ENCODE measurements at regions not wholly inside any gene's neighbourhood (a gene's known extent, or its start where the extent isn't known, plus 50 kb on each side); places are given as distances from the start of the nearest gene placed in this dataset.
"Not testable (repeated sequence)": the region's sequence is repeated elsewhere in the genome, so short reads cannot be mapped to it uniquely, and the experiment has no call there.

DNA sequence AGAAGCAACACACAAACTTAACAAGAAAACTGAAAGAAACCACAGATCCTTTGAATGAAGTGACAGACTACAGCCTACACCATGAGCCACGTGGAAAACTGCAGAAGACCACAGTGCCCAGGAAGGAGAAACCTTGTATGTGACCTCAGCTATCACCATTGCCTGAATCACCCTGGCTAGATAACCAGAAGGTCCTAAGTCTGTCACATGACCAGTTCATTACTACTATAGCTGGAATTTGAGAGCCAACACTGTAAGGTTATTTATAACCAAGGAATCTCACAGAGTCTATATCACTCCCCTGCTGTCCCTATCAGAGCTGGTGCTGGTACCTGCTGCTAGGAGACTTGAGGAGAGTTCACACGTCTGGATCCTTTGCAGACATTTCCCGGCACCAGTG lies 90.3 kb upstream of the FBXL17 start:
- H3K4me1 Mint-ChIP-seq = no peaks in the 10 kb centered on the region
- H3K9me3 Mint-ChIP-seq = peaks cover 3% of the 10 kb centered on the region
- H3K27ac Mint-ChIP-seq = no peak overlapping the region
- no peak for ATAC-seq (ENCODE audit: low read depth)
- intact Hi-C loops (cut with micrococcal nuclease) = no loop called here
- no peaks in the 10 kb centered on the region for H3K36me3 Mint-ChIP-seq (ENCODE audit: low read depth)
- CTCF ChIA-PET = no interaction called here
- DNase-seq = no peak
- POLR2A ChIA-PET = no interaction called here
- TF ChIP-seq CTCF (IDR thresholded peaks at IDR 0.05) = no peak
- H3K27me3 Mint-ChIP-seq = peaks cover 2% of the 10 kb centered on the region
- H3K4me3 Mint-ChIP-seq = no peak overlapping the region

- Mint-ChIP-seq H3K36me3 (ENCODE audit: low read depth) (no peaks in the 10 kb centered on the region), H3K27ac (no peak overlapping the region), H3K9me3 (no peaks in the 10 kb centered on the region), H3K4me1 (no peaks in the 10 kb centered on the region), H3K27me3 (peaks cover 2% of the 10 kb centered on the region), H3K4me3 (no peak overlapping the region)
- no peak for TF ChIP-seq CTCF (IDR thresholded peaks at IDR 0.05)
- POLR2A ChIA-PET = no interaction called here
- DNase-seq (no peak), ATAC-seq (ENCODE audit: low read depth) (no peak)
- CTCF ChIA-PET = no interaction called here
- intact Hi-C loops (cut with micrococcal nuclease) = no loop called here
Measured at GRCh38 chr5:108467563-108467962, 85.7 kb upstream of the FBXL17 start.

DNA sequence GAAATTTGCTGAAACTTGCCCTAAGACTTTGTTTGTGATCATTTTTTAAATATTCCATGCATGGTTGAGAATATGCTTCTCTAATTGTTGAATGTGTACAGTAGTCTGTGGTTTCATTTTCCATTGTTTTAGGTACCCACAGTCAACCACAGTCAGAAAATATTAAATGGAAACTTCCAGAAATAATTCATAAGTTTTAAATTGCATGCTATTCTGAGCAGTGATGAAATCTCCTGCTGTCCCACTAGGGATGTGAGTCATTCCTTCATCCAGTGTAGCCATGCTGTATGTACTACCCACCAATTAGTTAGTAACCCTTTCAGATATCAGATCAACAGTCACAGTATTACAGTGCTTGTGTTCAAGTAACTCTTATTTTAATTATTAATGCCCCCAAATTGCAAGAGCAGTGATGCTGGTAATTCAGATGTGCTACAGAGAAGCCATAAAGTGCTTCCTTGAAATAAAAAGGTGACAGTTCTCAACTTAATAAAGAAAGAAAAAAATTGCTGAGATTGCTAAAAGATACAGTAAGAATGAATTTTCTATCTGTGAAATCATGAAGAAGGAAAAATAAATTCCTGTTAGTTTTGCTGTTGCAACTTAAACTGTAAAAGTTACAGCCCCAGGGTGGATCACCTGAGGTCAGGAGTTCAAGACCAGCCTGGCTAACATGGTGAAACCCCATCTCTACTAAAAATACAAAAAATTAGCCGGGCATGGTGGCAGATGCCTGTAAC lies 79.9 kb upstream of the FBXL17 start:
- Mint-ChIP-seq H3K4me1 (peaks cover 7% of the 10 kb centered on the region), H3K4me3 (no peak overlapping the region), H3K9me3 (no peaks in the 10 kb centered on the region), H3K36me3 (ENCODE audit: low read depth) (no peaks in the 10 kb centered on the region), H3K27ac (no peak overlapping the region), H3K27me3 (peaks cover 4% of the 10 kb centered on the region)
- DNase-seq (no peak), ATAC-seq (ENCODE audit: low read depth) (no peak)
- CTCF ChIA-PET = no interaction called here
- TF ChIP-seq CTCF (IDR thresholded peaks at IDR 0.05) = no peak
- intact Hi-C loops (cut with micrococcal nuclease) = no loop called here
- POLR2A ChIA-PET = no interaction called here

DNA sequence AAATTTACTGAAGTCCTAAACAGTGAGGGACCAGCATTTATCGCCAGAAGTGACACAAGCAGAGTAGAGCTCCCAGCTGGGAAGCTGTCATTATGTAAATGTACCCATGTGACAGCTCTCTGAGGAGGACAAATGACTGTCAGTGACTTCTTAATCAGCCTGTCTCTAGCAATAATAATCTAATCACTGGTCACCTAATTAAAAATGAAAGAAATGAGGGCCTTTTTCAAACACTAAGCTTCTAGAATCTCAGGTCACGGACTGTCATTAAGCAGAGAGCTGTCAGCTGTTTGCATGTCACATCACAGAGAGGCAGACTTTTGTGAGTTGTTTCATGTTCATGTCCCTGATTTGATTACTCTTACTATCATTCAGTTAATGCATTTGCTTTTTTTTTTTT lies 77.9 kb upstream of the FBXL17 start:
- Mint-ChIP-seq H3K9me3 (peaks cover 4% of the 10 kb centered on the region), H3K27me3 (peaks cover 4% of the 10 kb centered on the region), H3K4me3 (no peak overlapping the region), H3K36me3 (ENCODE audit: low read depth) (no peaks in the 10 kb centered on the region), H3K27ac (no peak overlapping the region), H3K4me1 (peaks cover 7% of the 10 kb centered on the region)
- CTCF ChIA-PET = no interaction called here
- no peak for TF ChIP-seq CTCF (IDR thresholded peaks at IDR 0.05)
- POLR2A ChIA-PET = no interaction called here
- intact Hi-C loops (cut with micrococcal nuclease) = no loop called here
- ATAC-seq (ENCODE audit: low read depth) (no peak), DNase-seq (no peak)

DNA sequence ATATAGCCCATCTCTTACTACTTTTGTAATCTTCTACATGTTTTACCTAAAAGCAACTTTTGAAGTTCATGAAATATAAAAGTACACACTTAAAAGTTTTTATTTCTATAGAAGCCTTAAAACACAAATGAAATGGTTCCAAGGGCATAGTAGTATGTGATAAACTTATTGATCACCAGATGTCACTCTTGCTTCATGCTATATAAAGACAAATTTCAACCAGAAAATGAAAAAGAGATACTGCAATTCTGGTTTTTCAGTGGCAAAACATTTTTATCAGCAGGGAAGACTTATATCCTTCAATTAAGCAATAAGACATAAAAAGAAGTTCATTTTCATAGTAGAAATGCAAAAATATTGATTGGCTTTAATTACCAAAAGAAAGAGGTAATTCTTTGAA lies 69.4 kb upstream of the FBXL17 start:
- H3K9me3 Mint-ChIP-seq = peaks cover 19% of the 10 kb centered on the region
- ChIA-PET CTCF (no interaction called here), POLR2A (no interaction called here)
- DNase-seq = no peak
- no peak for ATAC-seq (ENCODE audit: low read depth)
- no peaks in the 10 kb centered on the region for H3K4me1 Mint-ChIP-seq
- no peaks in the 10 kb centered on the region for H3K27me3 Mint-ChIP-seq
- intact Hi-C loops (cut with micrococcal nuclease) = no loop called here
- no peak overlapping the region for H3K4me3 Mint-ChIP-seq
- H3K27ac Mint-ChIP-seq = no peak overlapping the region
- H3K36me3 Mint-ChIP-seq (ENCODE audit: low read depth) = no peaks in the 10 kb centered on the region
- TF ChIP-seq CTCF (IDR thresholded peaks at IDR 0.05) = no peak

- POLR2A ChIA-PET; H3K27ac Mint-ChIP-seq; CTCF ChIA-PET; H3K36me3 Mint-ChIP-seq (ENCODE audit: low read depth); DNase-seq; H3K4me1 Mint-ChIP-seq; H3K9me3 Mint-ChIP-seq; ATAC-seq (ENCODE audit: low read depth); intact Hi-C loops (cut with micrococcal nuclease); H3K27me3 Mint-ChIP-seq; H3K4me3 Mint-ChIP-seq: not testable (repeated sequence)
Measured at GRCh38 chr5:108444130-108444529, 62.2 kb upstream of the FBXL17 start.

DNA sequence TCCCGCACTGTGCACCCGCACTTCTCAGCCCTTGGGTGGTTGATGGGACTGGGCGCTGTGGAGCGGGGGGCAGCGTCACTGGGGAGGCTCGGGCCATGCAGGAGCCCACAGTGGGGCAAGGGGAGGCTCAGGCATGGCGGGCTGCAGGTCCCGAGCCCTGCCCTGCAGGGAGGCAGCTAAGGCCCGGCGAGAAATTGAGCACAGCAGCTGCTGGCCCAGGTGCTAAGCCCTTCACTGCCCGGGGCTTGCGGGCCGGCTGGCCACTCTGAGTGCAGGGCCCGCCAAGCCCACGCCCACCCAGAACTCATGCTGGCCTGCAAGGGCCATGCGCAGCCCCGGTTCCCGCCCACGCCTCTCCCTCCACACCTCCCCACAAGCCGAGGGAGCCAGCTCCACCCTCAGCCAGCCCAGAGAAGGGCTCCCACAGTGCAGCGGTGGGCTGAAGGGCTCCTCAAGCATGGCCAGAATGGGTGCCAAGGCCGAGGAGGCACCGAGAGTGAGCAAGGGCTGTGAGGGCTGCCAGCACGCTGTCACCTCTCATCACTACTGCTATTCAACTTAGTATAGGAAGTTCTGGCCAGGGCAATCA lies 60.3 kb upstream of the FBXL17 start:
- H3K36me3 Mint-ChIP-seq (ENCODE audit: low read depth); H3K4me3 Mint-ChIP-seq; H3K9me3 Mint-ChIP-seq; POLR2A ChIA-PET; H3K27ac Mint-ChIP-seq; DNase-seq; CTCF ChIA-PET; H3K27me3 Mint-ChIP-seq; intact Hi-C loops (cut with micrococcal nuclease); ATAC-seq (ENCODE audit: low read depth); H3K4me1 Mint-ChIP-seq: not testable (repeated sequence)

All from activated B cell treated with CpG ODN at 0.5 μM for 24 hours (primary cell).